ENCODE measurements at regions not wholly inside any gene's neighbourhood (a gene's known extent, or its start where the extent isn't known, plus 50 kb on each side); places are given as distances from the start of the nearest gene placed in this dataset.

DNA sequence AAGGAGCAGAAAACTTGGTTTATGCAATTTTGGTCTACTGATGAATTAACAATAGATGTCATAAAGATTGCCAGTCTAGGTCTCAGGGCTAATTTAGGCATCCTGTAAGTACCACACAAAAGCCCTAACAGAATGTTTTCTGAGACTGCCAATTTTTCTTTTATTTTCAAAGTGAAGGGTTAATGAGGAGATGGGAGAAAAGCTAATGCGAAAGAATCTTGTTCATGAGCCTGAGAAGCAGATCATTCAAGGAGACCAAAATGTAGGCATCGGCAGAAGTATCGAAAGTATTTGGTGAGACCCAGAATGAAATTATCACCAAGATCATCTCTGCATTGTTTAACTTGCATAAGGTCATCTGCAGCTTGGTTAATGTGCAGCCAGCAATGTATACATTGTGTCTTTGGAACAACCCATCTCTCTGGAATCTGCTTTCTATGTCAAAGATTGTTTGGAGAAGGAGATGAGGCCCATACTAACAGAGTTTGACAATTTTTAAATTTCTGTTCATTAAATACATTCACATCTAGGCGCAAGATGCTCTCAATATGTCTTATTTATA is 163.3 kb upstream of the GLI3 start:
- ATAC-seq (no peak), DNase-seq (no peak)
- Histone ChIP-seq H3K4me1 (ENCODE audit: low read depth) (no peaks in the 10 kb centered on the region), H3K36me3 (ENCODE audit: low read depth) (no peaks in the 10 kb centered on the region), H3K9me3 (no peaks in the 10 kb centered on the region), H3K4me3 (no peak overlapping the region)
- TF ChIP-seq, protein P1, sequence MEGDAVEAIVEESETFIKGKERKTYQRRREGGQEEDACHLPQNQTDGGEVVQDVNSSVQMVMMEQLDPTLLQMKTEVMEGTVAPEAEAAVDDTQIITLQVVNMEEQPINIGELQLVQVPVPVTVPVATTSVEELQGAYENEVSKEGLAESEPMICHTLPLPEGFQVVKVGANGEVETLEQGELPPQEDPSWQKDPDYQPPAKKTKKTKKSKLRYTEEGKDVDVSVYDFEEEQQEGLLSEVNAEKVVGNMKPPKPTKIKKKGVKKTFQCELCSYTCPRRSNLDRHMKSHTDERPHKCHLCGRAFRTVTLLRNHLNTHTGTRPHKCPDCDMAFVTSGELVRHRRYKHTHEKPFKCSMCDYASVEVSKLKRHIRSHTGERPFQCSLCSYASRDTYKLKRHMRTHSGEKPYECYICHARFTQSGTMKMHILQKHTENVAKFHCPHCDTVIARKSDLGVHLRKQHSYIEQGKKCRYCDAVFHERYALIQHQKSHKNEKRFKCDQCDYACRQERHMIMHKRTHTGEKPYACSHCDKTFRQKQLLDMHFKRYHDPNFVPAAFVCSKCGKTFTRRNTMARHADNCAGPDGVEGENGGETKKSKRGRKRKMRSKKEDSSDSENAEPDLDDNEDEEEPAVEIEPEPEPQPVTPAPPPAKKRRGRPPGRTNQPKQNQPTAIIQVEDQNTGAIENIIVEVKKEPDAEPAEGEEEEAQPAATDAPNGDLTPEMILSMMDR (IDR thresholded peaks at IDR 0.05), result no peak
- intact Hi-C loops (cut with DNase I, micrococcal nuclease), result no loop called here

DNA sequence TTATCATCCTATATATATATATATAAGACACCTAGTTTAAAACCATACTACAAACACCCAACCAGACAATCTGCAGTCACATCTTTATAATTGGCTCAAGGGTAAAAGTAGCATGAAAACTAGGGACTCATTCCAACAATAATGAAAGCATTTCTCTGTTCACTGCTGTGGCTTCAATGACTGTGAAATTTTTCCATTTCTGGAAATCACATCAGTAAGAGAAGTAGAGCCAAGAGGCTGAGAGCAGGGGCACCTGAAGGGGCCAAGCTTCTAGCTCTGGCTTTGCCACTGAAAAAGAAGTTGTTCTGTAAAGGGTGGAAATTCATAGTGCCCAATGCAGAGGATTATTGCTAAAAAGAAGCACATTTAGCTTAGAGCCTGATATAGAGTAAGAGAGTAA is 158.6 kb upstream of the GLI3 start:
- intact Hi-C loops (cut with DNase I, micrococcal nuclease), result no loop called here
- DNase-seq (no peak), ATAC-seq (no peak)
- Histone ChIP-seq H3K9me3 (no peaks in the 10 kb centered on the region), H3K36me3 (ENCODE audit: low read depth) (no peaks in the 10 kb centered on the region), H3K4me3 (no peak overlapping the region), H3K4me1 (ENCODE audit: low read depth) (no peaks in the 10 kb centered on the region)
- TF ChIP-seq, protein P1 (IDR thresholded peaks at IDR 0.05), result no peak

DNA sequence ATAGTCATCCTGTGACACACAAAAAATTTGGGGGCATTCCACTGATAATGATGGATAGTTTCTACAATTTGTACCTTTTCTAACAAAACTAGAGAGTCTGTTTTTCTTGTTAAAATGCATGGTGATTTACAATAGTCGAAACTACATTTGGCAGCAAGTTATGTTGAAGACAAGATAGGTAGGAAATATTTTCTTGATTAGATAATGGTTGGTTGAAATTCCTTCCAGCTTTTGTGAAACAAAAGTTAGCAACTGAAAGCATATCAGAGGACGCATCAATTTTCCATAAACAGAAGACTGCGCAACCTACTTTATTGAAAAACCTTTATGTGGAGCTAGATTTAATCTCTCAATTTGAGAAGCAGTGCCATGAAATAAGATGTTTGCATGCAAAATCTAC is 155.8 kb upstream of the GLI3 start:
- no peak overlapping the region for H3K4me3 ChIP-seq
- no peaks in the 10 kb centered on the region for H3K9me3 ChIP-seq
- intact Hi-C loops (cut with DNase I, micrococcal nuclease), result no loop called here
- no peaks in the 10 kb centered on the region for H3K4me1 ChIP-seq (ENCODE audit: low read depth)
- DNase-seq (no peak), ATAC-seq (no peak)
- H3K36me3 ChIP-seq (ENCODE audit: low read depth), result no peaks in the 10 kb centered on the region
- TF ChIP-seq, protein P1 (IDR thresholded peaks at IDR 0.05), result no peak

DNA sequence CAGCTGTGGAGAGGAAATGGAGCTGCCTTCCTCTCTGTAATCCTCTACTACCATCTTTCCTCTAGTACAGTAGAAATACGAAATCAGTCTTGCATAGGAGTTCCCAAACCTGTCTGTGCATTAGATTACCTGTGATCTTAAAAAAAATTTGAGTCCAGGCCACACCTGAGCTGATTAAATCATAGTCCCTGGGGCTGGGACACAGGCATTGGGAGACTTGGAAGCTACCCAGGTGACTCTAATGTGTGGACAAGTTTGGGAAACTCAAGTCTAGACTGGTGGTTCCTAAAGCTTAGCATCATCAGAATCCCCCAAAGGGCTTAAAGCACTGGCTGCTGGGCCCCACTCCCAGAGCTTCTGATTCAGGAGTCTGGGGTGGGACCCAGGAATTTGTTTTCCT is 152.7 kb upstream of the GLI3 start:
- intact Hi-C loops (cut with DNase I, micrococcal nuclease), result no loop called here
- Histone ChIP-seq H3K4me1 (ENCODE audit: low read depth) (no peaks in the 10 kb centered on the region), H3K36me3 (ENCODE audit: low read depth) (no peaks in the 10 kb centered on the region), H3K9me3 (no peaks in the 10 kb centered on the region), H3K4me3 (no peak overlapping the region)
- no peak for ATAC-seq
- DNase-seq, result no peak
- TF ChIP-seq, protein P1 (IDR thresholded peaks at IDR 0.05), result no peak

DNA sequence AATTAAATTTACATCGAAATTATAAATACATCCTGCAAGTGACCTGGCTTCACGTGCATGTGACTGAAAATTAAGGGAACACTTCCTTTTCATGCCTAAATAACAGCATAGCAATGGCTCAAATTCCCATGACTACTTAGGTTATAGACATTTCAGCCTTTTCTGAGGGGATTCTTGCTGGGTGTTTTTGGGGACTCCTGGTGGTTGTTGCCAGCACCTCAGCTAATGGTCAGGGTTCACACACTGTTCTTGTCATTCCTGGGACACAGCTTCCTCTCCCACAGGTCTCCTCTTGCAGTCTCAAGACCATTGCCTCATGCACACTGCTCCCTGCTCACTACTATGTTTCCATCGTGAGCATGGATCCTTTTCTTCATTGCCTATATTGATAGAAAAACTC is 148.9 kb upstream of the GLI3 start:
- intact Hi-C loops (cut with DNase I, micrococcal nuclease), result no loop called here
- Histone ChIP-seq H3K4me1 (ENCODE audit: low read depth) (no peaks in the 10 kb centered on the region), H3K9me3 (no peaks in the 10 kb centered on the region), H3K36me3 (ENCODE audit: low read depth) (no peaks in the 10 kb centered on the region), H3K4me3 (no peak overlapping the region)
- DNase-seq, result no peak
- ATAC-seq, result no peak
- TF ChIP-seq, protein P1 (IDR thresholded peaks at IDR 0.05), result no peak

DNA sequence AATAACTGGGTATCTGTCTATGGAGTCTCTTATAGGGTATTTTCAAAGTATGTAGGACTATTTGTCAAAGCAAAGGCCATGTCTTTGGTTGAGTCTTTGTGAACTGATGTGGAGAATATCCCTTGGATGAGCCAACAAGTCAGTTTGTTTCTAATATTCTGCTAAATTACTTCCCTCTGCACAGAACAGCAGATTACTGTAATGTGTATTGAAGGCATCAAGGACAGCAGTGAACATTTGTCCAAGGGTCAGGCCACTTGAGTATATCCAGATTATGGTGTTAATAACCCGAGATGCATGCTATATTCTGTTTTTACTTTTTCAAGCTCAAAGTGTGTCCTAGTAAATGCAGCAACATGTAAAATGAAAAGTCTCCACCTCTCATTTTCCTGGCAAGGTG is 144.2 kb upstream of the GLI3 start:
- Histone ChIP-seq H3K36me3 (ENCODE audit: low read depth) (no peaks in the 10 kb centered on the region), H3K9me3 (no peaks in the 10 kb centered on the region), H3K4me3 (no peak overlapping the region), H3K4me1 (ENCODE audit: low read depth) (no peaks in the 10 kb centered on the region)
- DNase-seq (no peak), ATAC-seq (no peak)
- intact Hi-C loops (cut with DNase I, micrococcal nuclease), result no loop called here
- TF ChIP-seq, protein P1 (IDR thresholded peaks at IDR 0.05), result no peak

All from mucosa of descending colon (tissue), 3 donors.